ENCODE measurements at regions not wholly inside any gene's neighbourhood (a gene's known extent, or its start where the extent isn't known, plus 50 kb on each side); places are given as distances from the start of the nearest gene placed in this dataset.

DNA sequence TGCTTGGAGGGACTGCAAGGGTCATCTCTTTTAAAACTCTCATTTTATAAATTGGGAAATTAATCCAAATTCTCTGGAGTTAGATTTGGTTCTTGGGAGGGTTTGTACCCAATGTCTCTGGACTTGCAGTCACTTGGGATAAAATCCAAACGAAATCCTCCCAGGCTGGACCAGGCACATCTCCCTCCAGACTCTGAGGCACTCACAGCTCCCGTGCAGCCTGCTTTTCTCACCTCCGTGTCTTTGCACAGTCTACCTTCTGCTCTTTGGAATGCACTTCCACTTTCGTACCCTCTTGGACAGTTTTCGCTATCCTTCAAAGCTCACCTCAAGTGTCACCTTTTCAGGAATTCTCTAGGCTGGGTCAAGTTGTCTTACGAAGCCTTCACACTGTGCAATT lies 166.3 kb downstream of the MYCN start:
- H3K9me3 ChIP-seq (ENCODE audit: control insufficient read depth, insufficient read depth, low read depth, low read length), result no peaks in the 10 kb centered on the region
- H3K4me3 ChIP-seq (ENCODE audit: low read depth, low read length), result no peak overlapping the region
- H3K27ac ChIP-seq (ENCODE audit: extremely low read depth, low read depth, low read length), result no peak overlapping the region
- H3K36me3 ChIP-seq (ENCODE audit: control insufficient read depth in 2 of 2, insufficient read depth in 1 of 2, low read length in 2 of 2), result no peaks in the 10 kb centered on the region
- POLR2A ChIA-PET, result no interaction called here
- CTCF ChIA-PET, result interaction anchor here (0.6 kb wide), 1 partner anchor 1203 kb away, joined by 3 read pairs; no protein-coding TSS in a partner anchor
- peaks cover 3% of the 10 kb centered on the region; the same call in 1 of the 2 replicates for H3K4me1 ChIP-seq (ENCODE audit: control insufficient read depth, insufficient read depth, low read length)
- TF ChIP-seq ZSCAN4 (tag by site-specific recombination; IDR thresholded peaks at IDR 0.05) (no peak), ZNF544 (tag by site-specific recombination; IDR thresholded peaks at IDR 0.05) (no peak), ZNF221 (tag by site-specific recombination; IDR thresholded peaks at IDR 0.05; ENCODE audit: borderline replicate concordance) (no peak), ZNF449 (tag by site-specific recombination; IDR thresholded peaks at IDR 0.05) (no peak), ZNF26 (tag by site-specific recombination; IDR thresholded peaks at IDR 0.05) (no peak), ZBTB21 (tag by site-specific recombination; IDR thresholded peaks at IDR 0.05) (no peak), ZNF639 (tag by site-specific recombination; IDR thresholded peaks at IDR 0.05) (no peak), ZNF560 (tag by site-specific recombination; IDR thresholded peaks at IDR 0.05; ENCODE audit: borderline replicate concordance) (no peak), ZNF473 (tag by site-specific recombination; IDR thresholded peaks at IDR 0.05) (no peak), ZNF677 (tag by site-specific recombination; IDR thresholded peaks at IDR 0.05) (no peak), KLF16 (tag by site-specific recombination; IDR thresholded peaks at IDR 0.05) (no peak), ZNF132 (tag by site-specific recombination; IDR thresholded peaks at IDR 0.05; ENCODE audit: borderline replicate concordance) (no peak), ZNF121 (tag by site-specific recombination; IDR thresholded peaks at IDR 0.05) (no peak), IKZF3 (tag by site-specific recombination; IDR thresholded peaks at IDR 0.05) (no peak), ZBTB8A (tag by site-specific recombination; IDR thresholded peaks at IDR 0.05) (no peak), OSR2 (tag by site-specific recombination; IDR thresholded peaks at IDR 0.05) (no peak), YY2 (tag by site-specific recombination; IDR thresholded peaks at IDR 0.05) (no peak), ZNF776 (tag by site-specific recombination; IDR thresholded peaks at IDR 0.05; ENCODE audit: borderline replicate concordance) (no peak)
- TF ChIP-seq, protein P1, sequence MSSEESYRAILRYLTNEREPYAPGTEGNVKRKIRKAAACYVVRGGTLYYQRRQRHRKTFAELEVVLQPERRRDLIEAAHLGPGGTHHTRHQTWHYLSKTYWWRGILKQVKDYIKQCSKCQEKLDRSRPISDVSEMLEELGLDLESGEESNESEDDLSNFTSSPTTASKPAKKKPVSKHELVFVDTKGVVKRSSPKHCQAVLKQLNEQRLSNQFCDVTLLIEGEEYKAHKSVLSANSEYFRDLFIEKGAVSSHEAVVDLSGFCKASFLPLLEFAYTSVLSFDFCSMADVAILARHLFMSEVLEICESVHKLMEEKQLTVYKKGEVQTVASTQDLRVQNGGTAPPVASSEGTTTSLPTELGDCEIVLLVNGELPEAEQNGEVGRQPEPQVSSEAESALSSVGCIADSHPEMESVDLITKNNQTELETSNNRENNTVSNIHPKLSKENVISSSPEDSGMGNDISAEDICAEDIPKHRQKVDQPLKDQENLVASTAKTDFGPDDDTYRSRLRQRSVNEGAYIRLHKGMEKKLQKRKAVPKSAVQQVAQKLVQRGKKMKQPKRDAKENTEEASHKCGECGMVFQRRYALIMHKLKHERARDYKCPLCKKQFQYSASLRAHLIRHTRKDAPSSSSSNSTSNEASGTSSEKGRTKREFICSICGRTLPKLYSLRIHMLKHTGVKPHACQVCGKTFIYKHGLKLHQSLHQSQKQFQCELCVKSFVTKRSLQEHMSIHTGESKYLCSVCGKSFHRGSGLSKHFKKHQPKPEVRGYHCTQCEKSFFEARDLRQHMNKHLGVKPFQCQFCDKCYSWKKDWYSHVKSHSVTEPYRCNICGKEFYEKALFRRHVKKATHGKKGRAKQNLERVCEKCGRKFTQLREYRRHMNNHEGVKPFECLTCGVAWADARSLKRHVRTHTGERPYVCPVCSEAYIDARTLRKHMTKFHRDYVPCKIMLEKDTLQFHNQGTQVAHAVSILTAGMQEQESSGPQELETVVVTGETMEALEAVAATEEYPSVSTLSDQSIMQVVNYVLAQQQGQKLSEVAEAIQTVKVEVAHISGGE (tag by site-specific recombination; conservative IDR thresholded peaks at IDR 0.05; ENCODE audit: low read depth), result no peak
